Neural cell (in vitro differentiated cells): ENCODE measurements at regions not wholly inside any gene's neighbourhood (a gene's known extent, or its start where the extent isn't known, plus 50 kb on each side); places are given as distances from the start of the nearest gene placed in this dataset.

Source experiments
- MXI1 ChIP-seq: fragments of 450-650 bp; conservative IDR thresholded peaks from 2 replicates; pipeline ENCODE4 v1.6.1; 2014; ENCODE audit warnings: antibody characterized with exemption, mild to moderate bottlenecking; ENCODE audit not compliant: poor library complexity, severe bottlenecking
- POLR2AphosphoS5 ChIP-seq: IDR thresholded peaks from 2 replicates; pipeline ENCODE4 v1.6.1; 2012
- TF ChIP-seq, protein P1 (sequence below): fragments of 450-650 bp; IDR thresholded peaks from 2 replicates; pipeline ENCODE4 v1.5.1; 2014; ENCODE audit warnings: antibody characterized with exemption, mild to moderate bottlenecking, moderate library complexity; ENCODE audit not compliant: poor library complexity, severe bottlenecking

DNA sequence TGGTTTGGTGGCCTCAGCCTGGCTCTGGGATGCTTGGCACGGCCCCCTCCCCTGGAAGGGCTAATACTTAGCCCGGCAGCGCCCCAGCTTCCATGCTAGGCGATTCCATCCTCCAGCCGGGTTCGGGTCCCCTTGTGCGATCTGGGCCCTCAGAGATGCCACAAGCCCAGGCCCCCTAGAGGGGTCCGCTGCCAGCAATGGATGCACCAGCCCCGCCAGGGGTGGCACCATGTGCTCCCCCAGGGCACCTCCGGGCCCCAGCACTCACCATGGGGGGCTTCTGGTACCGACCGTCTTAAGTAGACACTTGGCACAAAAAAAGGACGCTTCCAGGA lies 125.7 kb upstream of the KCTD7 start:
- TF ChIP-seq, protein P1, sequence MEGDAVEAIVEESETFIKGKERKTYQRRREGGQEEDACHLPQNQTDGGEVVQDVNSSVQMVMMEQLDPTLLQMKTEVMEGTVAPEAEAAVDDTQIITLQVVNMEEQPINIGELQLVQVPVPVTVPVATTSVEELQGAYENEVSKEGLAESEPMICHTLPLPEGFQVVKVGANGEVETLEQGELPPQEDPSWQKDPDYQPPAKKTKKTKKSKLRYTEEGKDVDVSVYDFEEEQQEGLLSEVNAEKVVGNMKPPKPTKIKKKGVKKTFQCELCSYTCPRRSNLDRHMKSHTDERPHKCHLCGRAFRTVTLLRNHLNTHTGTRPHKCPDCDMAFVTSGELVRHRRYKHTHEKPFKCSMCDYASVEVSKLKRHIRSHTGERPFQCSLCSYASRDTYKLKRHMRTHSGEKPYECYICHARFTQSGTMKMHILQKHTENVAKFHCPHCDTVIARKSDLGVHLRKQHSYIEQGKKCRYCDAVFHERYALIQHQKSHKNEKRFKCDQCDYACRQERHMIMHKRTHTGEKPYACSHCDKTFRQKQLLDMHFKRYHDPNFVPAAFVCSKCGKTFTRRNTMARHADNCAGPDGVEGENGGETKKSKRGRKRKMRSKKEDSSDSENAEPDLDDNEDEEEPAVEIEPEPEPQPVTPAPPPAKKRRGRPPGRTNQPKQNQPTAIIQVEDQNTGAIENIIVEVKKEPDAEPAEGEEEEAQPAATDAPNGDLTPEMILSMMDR, result no peak
- no peak for TF ChIP-seq MXI1
- no peak for TF ChIP-seq POLR2AphosphoS5
